ENCODE measurements at regions not wholly inside any gene's neighbourhood (a gene's known extent, or its start where the extent isn't known, plus 50 kb on each side); places are given as distances from the start of the nearest gene placed in this dataset.

GRCh38 chr5:173765661-173766060 is 122.5 kb upstream of the CPEB4 start:
- H3K36me3 ChIP-seq (ENCODE audit: control insufficient read depth in 2 of 2, insufficient read depth in 1 of 2, low read length in 2 of 2), result no peaks in the 10 kb centered on the region
- TF ChIP-seq GFI1B (tag by site-specific recombination; IDR thresholded peaks at IDR 0.05) (no peak), ZNF223 (tag by site-specific recombination; IDR thresholded peaks at IDR 0.05) (no peak), CTCF (tag by site-specific recombination; IDR thresholded peaks at IDR 0.05) (no peak), ZNF157 (tag by site-specific recombination; IDR thresholded peaks at IDR 0.05) (no peak), ZFHX2 (tag by site-specific recombination; conservative IDR thresholded peaks at IDR 0.05) (no peak), KLF16 (tag by site-specific recombination; IDR thresholded peaks at IDR 0.05) (no peak), ZNF610 (tag by site-specific recombination; IDR thresholded peaks at IDR 0.05; ENCODE audit: borderline replicate concordance) (no peak)
- TF ChIP-seq, protein P1, sequence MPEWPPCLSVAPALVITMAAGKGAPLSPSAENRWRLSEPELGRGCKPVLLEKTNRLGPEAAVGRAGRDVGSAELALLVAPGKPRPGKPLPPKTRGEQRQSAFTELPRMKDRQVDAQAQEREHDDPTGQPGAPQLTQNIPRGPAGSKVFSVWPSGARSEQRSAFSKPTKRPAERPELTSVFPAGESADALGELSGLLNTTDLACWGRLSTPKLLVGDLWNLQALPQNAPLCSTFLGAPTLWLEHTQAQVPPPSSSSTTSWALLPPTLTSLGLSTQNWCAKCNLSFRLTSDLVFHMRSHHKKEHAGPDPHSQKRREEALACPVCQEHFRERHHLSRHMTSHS (tag by site-specific recombination; IDR thresholded peaks at IDR 0.05), result no peak
- TF ChIP-seq, protein P2, sequence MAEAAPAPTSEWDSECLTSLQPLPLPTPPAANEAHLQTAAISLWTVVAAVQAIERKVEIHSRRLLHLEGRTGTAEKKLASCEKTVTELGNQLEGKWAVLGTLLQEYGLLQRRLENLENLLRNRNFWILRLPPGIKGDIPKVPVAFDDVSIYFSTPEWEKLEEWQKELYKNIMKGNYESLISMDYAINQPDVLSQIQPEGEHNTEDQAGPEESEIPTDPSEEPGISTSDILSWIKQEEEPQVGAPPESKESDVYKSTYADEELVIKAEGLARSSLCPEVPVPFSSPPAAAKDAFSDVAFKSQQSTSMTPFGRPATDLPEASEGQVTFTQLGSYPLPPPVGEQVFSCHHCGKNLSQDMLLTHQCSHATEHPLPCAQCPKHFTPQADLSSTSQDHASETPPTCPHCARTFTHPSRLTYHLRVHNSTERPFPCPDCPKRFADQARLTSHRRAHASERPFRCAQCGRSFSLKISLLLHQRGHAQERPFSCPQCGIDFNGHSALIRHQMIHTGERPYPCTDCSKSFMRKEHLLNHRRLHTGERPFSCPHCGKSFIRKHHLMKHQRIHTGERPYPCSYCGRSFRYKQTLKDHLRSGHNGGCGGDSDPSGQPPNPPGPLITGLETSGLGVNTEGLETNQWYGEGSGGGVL (tag by site-specific recombination; IDR thresholded peaks at IDR 0.05), result no peak
- H3K27ac ChIP-seq (ENCODE audit: extremely low read depth, low read depth, low read length), result no peak overlapping the region
- no peak overlapping the region for H3K4me3 ChIP-seq (ENCODE audit: low read depth, low read length)
- H3K4me1 ChIP-seq (ENCODE audit: control insufficient read depth, insufficient read depth, low read length), result peaks cover 7% of the 10 kb centered on the region; the same call in 1 of the 2 replicates
- POLR2A ChIA-PET, result interaction anchor here (0.6 to 1.5 kb wide), 3 partner anchors 12 to 122 kb away, joined by 3 to 5 read pairs (median 4); partner anchors contain the start of gene CPEB4
- CTCF ChIA-PET, result interaction anchor here (0.6 to 1.6 kb wide), 2 partner anchors 136 to 151 kb away, joined by 3 read pairs; no protein-coding TSS in a partner anchor
- H3K9me3 ChIP-seq (ENCODE audit: control insufficient read depth, insufficient read depth, low read depth, low read length), result no peaks in the 10 kb centered on the region

- Histone ChIP-seq H3K27ac (ENCODE audit: extremely low read depth, low read depth, low read length) (no peak overlapping the region), H3K9me3 (ENCODE audit: control insufficient read depth, insufficient read depth, low read depth, low read length) (no peaks in the 10 kb centered on the region), H3K4me3 (ENCODE audit: low read depth, low read length) (no peak overlapping the region), H3K36me3 (ENCODE audit: control insufficient read depth in 2 of 2, insufficient read depth in 1 of 2, low read length in 2 of 2) (no peaks in the 10 kb centered on the region), H3K4me1 (ENCODE audit: control insufficient read depth, insufficient read depth, low read length) (peaks cover 7% of the 10 kb centered on the region; the same call in 1 of the 2 replicates)
- TF ChIP-seq TRIM28 (IDR thresholded peaks at IDR 0.05; ENCODE audit: borderline replicate concordance, low read length), result no peak
- TF ChIP-seq ZNF2 (tag by site-specific recombination; IDR thresholded peaks at IDR 0.05), result no peak
- TF ChIP-seq ZNF785 (tag by site-specific recombination; IDR thresholded peaks at IDR 0.05), result no peak
- TF ChIP-seq KLF9 (tag by site-specific recombination; IDR thresholded peaks at IDR 0.05; ENCODE audit: low read depth), result no peak
- TF ChIP-seq BCL11A (tag by site-specific recombination; IDR thresholded peaks at IDR 0.05; ENCODE audit: low read depth), result no peak
- TF ChIP-seq ZNF10 (tag by site-specific recombination; IDR thresholded peaks at IDR 0.05), result no peak
- TF ChIP-seq SALL2 (tag by site-specific recombination; IDR thresholded peaks at IDR 0.05; ENCODE audit: borderline replicate concordance), result no peak
- no peak for TF ChIP-seq ZNF157 (tag by site-specific recombination; IDR thresholded peaks at IDR 0.05)
- TF ChIP-seq, protein P3, sequence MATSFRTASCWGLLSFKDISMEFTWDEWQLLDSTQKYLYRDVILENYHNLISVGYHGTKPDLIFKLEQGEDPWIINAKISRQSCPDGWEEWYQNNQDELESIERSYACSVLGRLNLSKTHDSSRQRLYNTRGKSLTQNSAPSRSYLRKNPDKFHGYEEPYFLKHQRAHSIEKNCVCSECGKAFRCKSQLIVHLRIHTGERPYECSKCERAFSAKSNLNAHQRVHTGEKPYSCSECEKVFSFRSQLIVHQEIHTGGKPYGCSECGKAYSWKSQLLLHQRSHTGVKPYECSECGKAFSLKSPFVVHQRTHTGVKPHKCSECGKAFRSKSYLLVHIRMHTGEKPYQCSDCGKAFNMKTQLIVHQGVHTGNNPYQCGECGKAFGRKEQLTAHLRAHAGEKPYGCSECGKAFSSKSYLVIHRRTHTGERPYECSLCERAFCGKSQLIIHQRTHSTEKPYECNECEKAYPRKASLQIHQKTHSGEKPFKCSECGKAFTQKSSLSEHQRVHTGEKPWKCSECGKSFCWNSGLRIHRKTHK (tag by site-specific recombination; IDR thresholded peaks at IDR 0.05), result no peak
- ChIA-PET POLR2A (interaction anchor here (0.6 to 1.3 kb wide), 2 partner anchors 120 to 146 kb away, joined by 6 to 7 read pairs; partner anchors contain the start of gene CPEB4), CTCF (interaction anchor here (0.5 to 0.9 kb wide), 3 partner anchors 253 to 377 kb away, joined by 3 to 5 read pairs (median 3); no protein-coding TSS in a partner anchor)
Observed at GRCh38 chr5:173767574-173768266, 120.4 kb upstream of the CPEB4 start.

Measured in HEK293 (cell line).